GM23338 (cell line): ENCODE measurements at regions not wholly inside any gene's neighbourhood (a gene's known extent, or its start where the extent isn't known, plus 50 kb on each side); places are given as distances from the start of the nearest gene placed in this dataset.

Source experiments
- ATAC-seq: fragments of 200-7000 bp; cut with Tn5 transposase; 3 replicates; pipeline ENCODE4 v1.9.1; 2020
- DNase-seq: peaks from one replicate; pipeline ENCODE4 v3.0.0-alpha.2; 2015; ENCODE audit warnings: low spot score
- H2AFZ ChIP-seq: fragments of 200-600 bp; sonication (generic); 2 replicates; pipeline ENCODE4 v1.8.0; 2016; ENCODE audit warnings: antibody characterized with exemption, mild to moderate bottlenecking, moderate library complexity
- H3F3A ChIP-seq: fragments of 200-600 bp; sonication (generic); replicated peaks from 2 replicates; pipeline ENCODE4 v1.8.0; 2017; ENCODE audit warnings: antibody characterized with exemption, mixed run types, low read depth
- H3K27ac ChIP-seq: fragments of 200-600 bp; sonication (generic); 2 replicates; pipeline ENCODE4 v1.6.1; 2016; ENCODE audit warnings: low read depth
- H3K27me3 ChIP-seq: fragments of 200-600 bp; sonication (generic); 2 replicates; pipeline ENCODE4 v1.8.0; 2016; ENCODE audit warnings: mild to moderate bottlenecking, mixed run types, moderate library complexity; ENCODE audit not compliant: insufficient read depth
- H3K36me3 ChIP-seq: fragments of 200-600 bp; sonication (generic); 2 replicates; pipeline ENCODE4 v1.8.0; 2016; ENCODE audit warnings: mild to moderate bottlenecking; ENCODE audit not compliant: insufficient read depth
- H3K4me1 ChIP-seq: fragments of 200-600 bp; sonication (generic); 2 replicates; pipeline ENCODE4 v1.8.0; 2016; ENCODE audit warnings: mild to moderate bottlenecking, moderate library complexity; ENCODE audit not compliant: insufficient read depth
- H3K4me2 ChIP-seq: fragments of 200-600 bp; sonication (generic); 2 replicates; pipeline ENCODE4 v1.7.1; 2017; ENCODE audit warnings: mixed run types
- H3K4me3 ChIP-seq: fragments of 200-600 bp; sonication (generic); 2 replicates; pipeline ENCODE4 v1.6.1; 2016; ENCODE audit warnings: mixed run types
- H3K79me2 ChIP-seq: fragments of 200-600 bp; sonication (generic); replicated peaks from 2 replicates; pipeline ENCODE4 v1.8.0; 2017; ENCODE audit warnings: mild to moderate bottlenecking; ENCODE audit not compliant: insufficient read depth
- H3K9me2 ChIP-seq: fragments of 200-600 bp; sonication (generic); 2 replicates; pipeline ENCODE4 v1.8.0; 2017; ENCODE audit not compliant: insufficient read depth
- H4K20me1 ChIP-seq: fragments of 200-600 bp; sonication (generic); replicated peaks from 2 replicates; pipeline ENCODE4 v1.8.0; 2017; ENCODE audit warnings: mild to moderate bottlenecking; ENCODE audit not compliant: insufficient read depth
- H3K27ac Mint-ChIP-seq: 2 replicates; pipeline ENCODE4 v1.8.0; 2020; ENCODE audit warnings: inconsistent platforms, mild to moderate bottlenecking, moderate library complexity, mixed read lengths
- H3K27me3 Mint-ChIP-seq: 3 replicates; pipeline ENCODE4 v1.8.0; 2022; ENCODE audit warnings: low read depth, mild to moderate bottlenecking, moderate library complexity, mixed read lengths, inconsistent platforms; ENCODE audit not compliant: insufficient read depth, poor library complexity
- H3K36me3 Mint-ChIP-seq: 3 replicates; pipeline ENCODE4 v1.8.0; 2021; ENCODE audit warnings: low read depth, mild to moderate bottlenecking, inconsistent platforms, moderate library complexity, mixed read lengths
- H3K4me1 Mint-ChIP-seq: 3 replicates; pipeline ENCODE4 v1.8.0; 2020; ENCODE audit warnings: mild to moderate bottlenecking, inconsistent platforms, mixed read lengths
- H3K4me3 Mint-ChIP-seq: 3 replicates; pipeline ENCODE4 v1.8.0; 2021; ENCODE audit warnings: moderate library complexity, mild to moderate bottlenecking, inconsistent platforms, mixed read lengths
- H3K9me3 Mint-ChIP-seq: 3 replicates; pipeline ENCODE4 v1.8.0; 2020; ENCODE audit warnings: moderate library complexity, mild to moderate bottlenecking, inconsistent platforms, mixed read lengths
- CREB1 ChIP-seq: fragments of 250-450 bp; sonication (Bioruptor Pico); IDR thresholded peaks from 2 replicates; pipeline ENCODE4 v1.5.0; 2020; ENCODE audit warnings: low read depth, mild to moderate bottlenecking, moderate library complexity
- CTCF ChIP-seq, 2 experiments: fragments of 200-600 bp in 1 of 2; sonication (generic) in 1 of 2; conservative IDR thresholded peaks; 2 replicates each; pipeline versions ENCODE4 v1.5.1 to v1.6.1; 2016 to 2017; ENCODE audit warnings: antibody characterized with exemption in 2 of 2, low read depth in 2 of 2, mild to moderate bottlenecking in 2 of 2, moderate library complexity in 1 of 2
- ETS1 ChIP-seq: IDR thresholded peaks from 2 replicates; pipeline ENCODE4 v1.6.1; 2016; ENCODE audit warnings: antibody characterized with exemption
- REST ChIP-seq: IDR thresholded peaks from one replicate; pipeline ENCODE4 v1.6.1; 2018; ENCODE audit warnings: antibody characterized with exemption; ENCODE audit not compliant: unreplicated experiment
- ZNF114 ChIP-seq: fragments of 250-450 bp; sonication (Bioruptor Pico); IDR thresholded peaks from 2 replicates; pipeline ENCODE4 v1.5.0; 2020; ENCODE audit warnings: mild to moderate bottlenecking, moderate library complexity
- ZNF462 ChIP-seq: fragments of 250-450 bp; sonication (Bioruptor Pico); IDR thresholded peaks from 2 replicates; pipeline ENCODE4 v1.5.0; 2020; ENCODE audit warnings: mild to moderate bottlenecking, moderate library complexity

- Histone ChIP-seq H2AFZ (peak overlapping the region; percentile 72; the same call in 1 of the 2 replicates), H3K36me3 (no peaks in the 10 kb centered on the region), H3K27ac (no peak overlapping the region), H3K9me2 (no peaks in the 10 kb centered on the region), H3F3A (no peaks in the 10 kb centered on the region), H3K4me1 (no peaks in the 10 kb centered on the region), H3K4me2 (no peak overlapping the region), H3K79me2 (no peaks in the 10 kb centered on the region), H3K27me3 (no peaks in the 10 kb centered on the region), H3K4me3 (no peak overlapping the region), H4K20me1 (no peaks in the 10 kb centered on the region)
- TF ChIP-seq ZNF114 (CRISPR knock-in tag) = no peak
- TF ChIP-seq ZNF462 (CRISPR knock-in tag) = no peak
- no peak for TF ChIP-seq CTCF (conservative IDR thresholded peaks at IDR 0.05; ENCODE audit: low read depth in 2 of 2)
- TF ChIP-seq ETS1 = no peak
- no peak for TF ChIP-seq REST
- TF ChIP-seq CREB1 (CRISPR knock-in tag) = no peak
- no peaks in the 10 kb centered on the region for H3K36me3 Mint-ChIP-seq
- no peak for DNase-seq
- H3K27me3 Mint-ChIP-seq = no peaks in the 10 kb centered on the region
- no peak for ATAC-seq
- no peaks in the 10 kb centered on the region for H3K4me1 Mint-ChIP-seq
- H3K9me3 Mint-ChIP-seq = no peaks in the 10 kb centered on the region; the same call in 2 of the 3 replicates
- no peak overlapping the region for H3K4me3 Mint-ChIP-seq
- H3K27ac Mint-ChIP-seq = no peak overlapping the region
Measured at GRCh38 chr13:70183041-70183440, 74.8 kb upstream of the KLHL1 start.
